ENCODE measurements at regions not wholly inside any gene's neighbourhood (a gene's known extent, or its start where the extent isn't known, plus 50 kb on each side); places are given as distances from the start of the nearest gene placed in this dataset.

DNA sequence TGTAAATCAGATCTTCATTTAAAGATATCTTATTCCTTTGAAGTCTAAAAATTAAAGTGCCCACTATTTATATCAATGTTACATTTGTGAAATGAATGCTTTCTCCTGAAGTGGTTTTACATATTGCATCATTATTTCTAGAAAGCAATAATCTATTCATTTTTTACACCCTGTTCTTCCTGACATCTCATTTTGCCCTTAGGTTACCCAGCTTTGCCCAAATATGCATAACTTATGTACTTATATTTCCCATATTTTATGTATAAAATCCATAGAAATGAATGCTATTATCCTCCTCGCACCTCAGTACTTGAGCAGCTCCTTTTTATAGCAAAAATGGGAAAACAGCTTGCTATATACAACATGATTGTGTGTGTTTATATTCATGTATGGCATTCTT, 396.5 kb upstream of the DSEL start:
- 86% methylated on average over 1 of the region's 1 CpG for WGBS

GRCh38 chr18:67901573-67901972, 385.1 kb upstream of the DSEL start:
- Histone ChIP-seq H3K4me1 (ENCODE audit: control insufficient read depth in 2 of 2, insufficient read depth in 2 of 2, low read length in 2 of 2) (no peaks in the 10 kb centered on the region), H3K9me3 (ENCODE audit: control insufficient read depth in 2 of 2, insufficient read depth in 1 of 2, low read length in 1 of 2) (no peaks in the 10 kb centered on the region)
- 93% methylated on average over 5 of the region's 5 CpGs for WGBS

More for the DNA sequence above, 396.5 kb upstream of the DSEL start:
- Histone ChIP-seq H3K9me3 (ENCODE audit: control insufficient read depth in 2 of 2, insufficient read depth in 1 of 2, low read length in 1 of 2) (no peaks in the 10 kb centered on the region), H3K27ac (ENCODE audit: low read depth in 1 of 2, low read length in 1 of 2) (no peak overlapping the region), H3K4me3 (ENCODE audit: low read length in 2 of 2) (no peak overlapping the region), H3K27me3 (ENCODE audit: control insufficient read depth in 2 of 2, insufficient read depth in 1 of 2, low read length in 1 of 2) (no peaks in the 10 kb centered on the region), H3K36me3 (ENCODE audit: control insufficient read depth in 2 of 2, insufficient read depth in 2 of 2, low read length in 1 of 2) (no peaks in the 10 kb centered on the region), H3K4me1 (ENCODE audit: control insufficient read depth in 2 of 2, insufficient read depth in 2 of 2, low read length in 2 of 2) (no peaks in the 10 kb centered on the region)
- no peak for DNase-seq (ENCODE audit: low read depth in 6 of 9, low spot score in 9 of 9)

DNA sequence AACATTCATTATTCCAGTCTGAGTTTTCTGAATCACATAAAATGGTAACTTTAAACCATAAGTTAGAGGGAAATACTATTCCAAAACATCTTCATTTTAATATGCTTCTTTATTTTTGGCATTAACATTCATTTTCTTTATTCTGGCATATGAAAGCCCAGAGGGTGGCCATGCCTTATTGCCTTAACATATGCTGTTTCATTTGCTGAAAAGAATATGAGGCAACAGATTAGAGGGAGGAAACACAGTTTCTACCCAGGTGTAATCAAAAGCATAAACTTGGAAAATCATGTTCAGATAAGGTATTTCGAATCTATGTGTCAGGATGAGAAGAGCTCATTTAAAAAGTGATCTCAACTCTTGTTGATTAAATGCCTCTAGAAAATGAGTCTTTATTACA, 379.9 kb upstream of the DSEL start:
- H3K4me1 ChIP-seq (ENCODE audit: control insufficient read depth in 2 of 2, insufficient read depth in 2 of 2, low read length in 2 of 2): no peaks in the 10 kb centered on the region
- no peaks in the 10 kb centered on the region for H3K9me3 ChIP-seq (ENCODE audit: control insufficient read depth in 2 of 2, insufficient read depth in 1 of 2, low read length in 1 of 2)
- no peak for DNase-seq (ENCODE audit: low read depth in 6 of 9, low spot score in 9 of 9)
- WGBS: 89% methylated on average over 1 of the region's 1 CpG
- H3K27me3 ChIP-seq (ENCODE audit: control insufficient read depth in 2 of 2, insufficient read depth in 1 of 2, low read length in 1 of 2): no peaks in the 10 kb centered on the region
- H3K4me3 ChIP-seq (ENCODE audit: low read length in 2 of 2): no peak overlapping the region
- H3K36me3 ChIP-seq (ENCODE audit: control insufficient read depth in 2 of 2, insufficient read depth in 2 of 2, low read length in 1 of 2): no peaks in the 10 kb centered on the region
- no peak overlapping the region for H3K27ac ChIP-seq (ENCODE audit: low read depth in 1 of 2, low read length in 1 of 2)

More at GRCh38 chr18:67901573-67901972, 385.1 kb upstream of the DSEL start:
- no peak for DNase-seq (ENCODE audit: low read depth in 6 of 9, low spot score in 9 of 9)
- H3K4me3 ChIP-seq (ENCODE audit: low read length in 2 of 2): no peak overlapping the region
- no peaks in the 10 kb centered on the region for H3K27me3 ChIP-seq (ENCODE audit: control insufficient read depth in 2 of 2, insufficient read depth in 1 of 2, low read length in 1 of 2)
- H3K36me3 ChIP-seq (ENCODE audit: control insufficient read depth in 2 of 2, insufficient read depth in 2 of 2, low read length in 1 of 2): no peaks in the 10 kb centered on the region
- H3K27ac ChIP-seq (ENCODE audit: low read depth in 1 of 2, low read length in 1 of 2): no peak overlapping the region

DNA sequence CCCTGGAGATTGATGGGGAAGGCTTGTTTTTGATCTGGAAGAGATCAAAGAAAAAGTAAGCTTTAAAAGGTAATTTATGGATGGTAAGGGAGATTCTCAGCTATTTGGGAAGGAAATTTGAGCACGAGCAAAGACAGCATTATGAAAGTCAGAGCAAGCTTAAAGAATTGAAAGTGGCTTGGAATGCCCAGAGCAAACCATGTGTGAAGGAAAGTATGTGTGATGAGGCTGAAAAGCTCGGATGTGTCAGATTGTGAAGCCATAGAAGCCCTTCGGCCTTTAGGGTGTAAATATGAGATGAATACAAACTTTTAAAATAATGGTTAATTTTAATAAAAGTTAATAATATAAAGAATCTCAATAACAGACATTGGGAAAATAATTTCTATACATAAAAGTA, 377.4 kb upstream of the DSEL start:
- DNase-seq (ENCODE audit: low read depth in 6 of 9, low spot score in 9 of 9): no peak
- Histone ChIP-seq H3K36me3 (ENCODE audit: control insufficient read depth in 2 of 2, insufficient read depth in 2 of 2, low read length in 1 of 2) (no peaks in the 10 kb centered on the region), H3K27me3 (ENCODE audit: control insufficient read depth in 2 of 2, insufficient read depth in 1 of 2, low read length in 1 of 2) (no peaks in the 10 kb centered on the region), H3K9me3 (ENCODE audit: control insufficient read depth in 2 of 2, insufficient read depth in 1 of 2, low read length in 1 of 2) (no peaks in the 10 kb centered on the region), H3K4me3 (ENCODE audit: low read length in 2 of 2) (no peak overlapping the region), H3K4me1 (ENCODE audit: control insufficient read depth in 2 of 2, insufficient read depth in 2 of 2, low read length in 2 of 2) (no peaks in the 10 kb centered on the region), H3K27ac (ENCODE audit: low read depth in 1 of 2, low read length in 1 of 2) (no peak overlapping the region)
- 61% methylated on average over 3 of the region's 3 CpGs for WGBS

DNA sequence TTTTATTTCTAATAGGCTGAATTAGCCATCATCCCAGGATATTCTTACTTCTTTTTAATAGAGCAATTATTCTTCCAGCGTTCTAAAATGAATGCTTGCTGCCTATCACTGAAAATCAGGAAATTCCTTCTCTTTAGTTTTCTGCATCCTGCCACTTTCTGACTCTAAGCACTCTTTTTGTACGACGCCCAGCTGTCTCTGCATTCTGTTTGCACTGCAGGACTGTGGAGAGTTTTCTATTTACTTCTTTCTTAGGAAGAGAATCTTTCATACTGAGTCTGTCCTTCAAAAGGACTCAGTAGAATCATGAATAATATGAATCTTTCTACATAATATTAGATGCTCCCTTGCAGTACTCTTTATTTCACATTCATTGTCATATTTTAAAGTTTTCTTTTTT, 360.4 kb upstream of the DSEL start:
- H3K4me3 ChIP-seq (ENCODE audit: low read length in 2 of 2): no peak overlapping the region
- H3K27me3 ChIP-seq (ENCODE audit: control insufficient read depth in 2 of 2, insufficient read depth in 1 of 2, low read length in 1 of 2): no peaks in the 10 kb centered on the region
- WGBS: 24% methylated on average over 3 of the region's 3 CpGs
- no peak for DNase-seq (ENCODE audit: low read depth in 6 of 9, low spot score in 9 of 9)
- H3K36me3 ChIP-seq (ENCODE audit: control insufficient read depth in 2 of 2, insufficient read depth in 2 of 2, low read length in 1 of 2): no peaks in the 10 kb centered on the region
- no peaks in the 10 kb centered on the region for H3K9me3 ChIP-seq (ENCODE audit: control insufficient read depth in 2 of 2, insufficient read depth in 1 of 2, low read length in 1 of 2)
- no peak overlapping the region for H3K27ac ChIP-seq (ENCODE audit: low read depth in 1 of 2, low read length in 1 of 2)
- H3K4me1 ChIP-seq (ENCODE audit: control insufficient read depth in 2 of 2, insufficient read depth in 2 of 2, low read length in 2 of 2): no peaks in the 10 kb centered on the region

GRCh38 chr18:67875944-67876343, 359.4 kb upstream of the DSEL start:
- no peak for DNase-seq (ENCODE audit: low read depth in 6 of 9, low spot score in 9 of 9)
- Histone ChIP-seq H3K9me3 (ENCODE audit: control insufficient read depth in 2 of 2, insufficient read depth in 1 of 2, low read length in 1 of 2) (no peaks in the 10 kb centered on the region), H3K4me3 (ENCODE audit: low read length in 2 of 2) (no peak overlapping the region), H3K36me3 (ENCODE audit: control insufficient read depth in 2 of 2, insufficient read depth in 2 of 2, low read length in 1 of 2) (no peaks in the 10 kb centered on the region), H3K27me3 (ENCODE audit: control insufficient read depth in 2 of 2, insufficient read depth in 1 of 2, low read length in 1 of 2) (no peaks in the 10 kb centered on the region), H3K4me1 (ENCODE audit: control insufficient read depth in 2 of 2, insufficient read depth in 2 of 2, low read length in 2 of 2) (no peaks in the 10 kb centered on the region), H3K27ac (ENCODE audit: low read depth in 1 of 2, low read length in 1 of 2) (no peak overlapping the region)
- WGBS: 82% methylated on average over 1 of the region's 1 CpG

DNA sequence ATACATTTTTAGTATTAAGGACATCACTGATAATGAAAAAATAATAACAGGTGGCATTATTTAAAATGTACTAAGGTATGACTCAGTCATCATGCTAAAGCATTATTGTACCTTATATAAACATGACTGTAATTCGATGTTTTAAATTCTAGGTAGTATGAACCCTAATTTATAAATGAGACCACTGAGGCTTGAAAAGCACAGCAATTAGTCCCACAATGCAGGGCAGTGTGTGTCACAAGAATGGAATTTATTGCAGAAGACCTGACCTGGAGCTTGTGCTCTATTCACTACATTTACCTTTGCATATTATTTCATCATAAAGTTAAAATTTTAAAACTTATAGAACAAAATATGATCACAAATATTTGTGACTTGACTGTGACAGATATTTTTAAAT, 358.5 kb upstream of the DSEL start:
- H3K36me3 ChIP-seq (ENCODE audit: control insufficient read depth in 2 of 2, insufficient read depth in 2 of 2, low read length in 1 of 2): no peaks in the 10 kb centered on the region
- 94% methylated on average over 1 of the region's 1 CpG for WGBS
- H3K4me1 ChIP-seq (ENCODE audit: control insufficient read depth in 2 of 2, insufficient read depth in 2 of 2, low read length in 2 of 2): no peaks in the 10 kb centered on the region
- no peak overlapping the region for H3K27ac ChIP-seq (ENCODE audit: low read depth in 1 of 2, low read length in 1 of 2)
- H3K27me3 ChIP-seq (ENCODE audit: control insufficient read depth in 2 of 2, insufficient read depth in 1 of 2, low read length in 1 of 2): no peaks in the 10 kb centered on the region
- H3K9me3 ChIP-seq (ENCODE audit: control insufficient read depth in 2 of 2, insufficient read depth in 1 of 2, low read length in 1 of 2): no peaks in the 10 kb centered on the region
- H3K4me3 ChIP-seq (ENCODE audit: low read length in 2 of 2): no peak overlapping the region
- no peak for DNase-seq (ENCODE audit: low read depth in 6 of 9, low spot score in 9 of 9)

- Histone ChIP-seq H3K4me3 (ENCODE audit: low read length in 2 of 2) (no peak overlapping the region), H3K27me3 (ENCODE audit: control insufficient read depth in 2 of 2, insufficient read depth in 1 of 2, low read length in 1 of 2) (no peaks in the 10 kb centered on the region), H3K4me1 (ENCODE audit: control insufficient read depth in 2 of 2, insufficient read depth in 2 of 2, low read length in 2 of 2) (no peaks in the 10 kb centered on the region), H3K9me3 (ENCODE audit: control insufficient read depth in 2 of 2, insufficient read depth in 1 of 2, low read length in 1 of 2) (no peaks in the 10 kb centered on the region), H3K36me3 (ENCODE audit: control insufficient read depth in 2 of 2, insufficient read depth in 2 of 2, low read length in 1 of 2) (no peaks in the 10 kb centered on the region), H3K27ac (ENCODE audit: low read depth in 1 of 2, low read length in 1 of 2) (no peak overlapping the region)
- no peak for DNase-seq (ENCODE audit: low read depth in 6 of 9, low spot score in 9 of 9)
- WGBS: 85% methylated on average over 4 of the region's 4 CpGs
These were observed 348.9 kb upstream of the DSEL start for GRCh38 chr18:67865400-67865799.

- Histone ChIP-seq H3K4me3 (ENCODE audit: low read length in 2 of 2) (no peak overlapping the region), H3K27ac (ENCODE audit: low read depth in 1 of 2, low read length in 1 of 2) (no peak overlapping the region), H3K4me1 (ENCODE audit: control insufficient read depth in 2 of 2, insufficient read depth in 2 of 2, low read length in 2 of 2) (no peaks in the 10 kb centered on the region), H3K36me3 (ENCODE audit: control insufficient read depth in 2 of 2, insufficient read depth in 2 of 2, low read length in 1 of 2) (no peaks in the 10 kb centered on the region), H3K9me3 (ENCODE audit: control insufficient read depth in 2 of 2, insufficient read depth in 1 of 2, low read length in 1 of 2) (no peaks in the 10 kb centered on the region), H3K27me3 (ENCODE audit: control insufficient read depth in 2 of 2, insufficient read depth in 1 of 2, low read length in 1 of 2) (no peaks in the 10 kb centered on the region)
- 89% methylated on average over 2 of the region's 2 CpGs for WGBS
- no peak for DNase-seq (ENCODE audit: low read depth in 6 of 9, low spot score in 9 of 9)
These were observed 348.3 kb upstream of the DSEL start for GRCh38 chr18:67864677-67865340.

- Histone ChIP-seq H3K4me3 (ENCODE audit: low read length in 2 of 2) (no peak overlapping the region), H3K27ac (ENCODE audit: low read depth in 1 of 2, low read length in 1 of 2) (no peak overlapping the region), H3K36me3 (ENCODE audit: control insufficient read depth in 2 of 2, insufficient read depth in 2 of 2, low read length in 1 of 2) (no peaks in the 10 kb centered on the region), H3K4me1 (ENCODE audit: control insufficient read depth in 2 of 2, insufficient read depth in 2 of 2, low read length in 2 of 2) (no peaks in the 10 kb centered on the region), H3K9me3 (ENCODE audit: control insufficient read depth in 2 of 2, insufficient read depth in 1 of 2, low read length in 1 of 2) (no peaks in the 10 kb centered on the region), H3K27me3 (ENCODE audit: control insufficient read depth in 2 of 2, insufficient read depth in 1 of 2, low read length in 1 of 2) (no peaks in the 10 kb centered on the region)
- DNase-seq (ENCODE audit: low read depth in 6 of 9, low spot score in 9 of 9): no peak
- 94% methylated on average over 1 of the region's 1 CpG for WGBS
These were observed 345.5 kb upstream of the DSEL start for GRCh38 chr18:67862069-67862468.
